ENCODE measurements at regions not wholly inside any gene's neighbourhood (a gene's known extent, or its start where the extent isn't known, plus 50 kb on each side); places are given as distances from the start of the nearest gene placed in this dataset.

DNA sequence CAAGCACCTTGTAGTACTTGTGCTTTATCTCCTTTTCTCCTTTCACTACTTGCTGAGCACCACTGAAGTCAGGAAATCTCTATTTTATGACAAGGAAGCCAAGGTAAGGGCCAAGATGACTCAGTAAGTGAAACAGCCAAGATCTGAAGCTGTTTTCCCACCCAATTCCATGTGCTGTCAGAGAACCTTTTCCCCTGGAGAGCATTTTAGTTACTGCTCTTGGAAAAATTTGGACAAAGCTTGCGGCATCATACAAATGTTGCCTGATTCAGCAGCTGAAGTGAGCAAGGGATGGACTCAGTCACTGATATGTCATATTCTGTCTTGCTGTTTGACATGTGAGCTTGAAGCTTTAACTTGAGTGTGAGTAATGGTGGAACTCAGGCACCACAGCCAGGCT lies 391.4 kb downstream of the RAB28 start:
- Histone ChIP-seq H3K4me1 (ENCODE audit: control insufficient read depth in 1 of 2, low read depth in 2 of 2) (peaks cover 20 to 38% of the 10 kb centered on the region in 2 donors), H3K27me3 (replicated peaks; ENCODE audit: insufficient read depth) (no peaks in the 10 kb centered on the region), H3K36me3 (no peaks in the 10 kb centered on the region), H3K9me3 (no peaks in the 10 kb centered on the region), H3K4me3 (no peak overlapping the region), H3K27ac (peak overlapping the region; percentile 52 to 60)
- ATAC-seq (ENCODE audit: insufficient number of reproducible peaks, low FRiP score, low read depth) (peak; percentile 82), DNase-seq (ENCODE audit: low spot score) (no peak)
- TF ChIP-seq, protein P1, sequence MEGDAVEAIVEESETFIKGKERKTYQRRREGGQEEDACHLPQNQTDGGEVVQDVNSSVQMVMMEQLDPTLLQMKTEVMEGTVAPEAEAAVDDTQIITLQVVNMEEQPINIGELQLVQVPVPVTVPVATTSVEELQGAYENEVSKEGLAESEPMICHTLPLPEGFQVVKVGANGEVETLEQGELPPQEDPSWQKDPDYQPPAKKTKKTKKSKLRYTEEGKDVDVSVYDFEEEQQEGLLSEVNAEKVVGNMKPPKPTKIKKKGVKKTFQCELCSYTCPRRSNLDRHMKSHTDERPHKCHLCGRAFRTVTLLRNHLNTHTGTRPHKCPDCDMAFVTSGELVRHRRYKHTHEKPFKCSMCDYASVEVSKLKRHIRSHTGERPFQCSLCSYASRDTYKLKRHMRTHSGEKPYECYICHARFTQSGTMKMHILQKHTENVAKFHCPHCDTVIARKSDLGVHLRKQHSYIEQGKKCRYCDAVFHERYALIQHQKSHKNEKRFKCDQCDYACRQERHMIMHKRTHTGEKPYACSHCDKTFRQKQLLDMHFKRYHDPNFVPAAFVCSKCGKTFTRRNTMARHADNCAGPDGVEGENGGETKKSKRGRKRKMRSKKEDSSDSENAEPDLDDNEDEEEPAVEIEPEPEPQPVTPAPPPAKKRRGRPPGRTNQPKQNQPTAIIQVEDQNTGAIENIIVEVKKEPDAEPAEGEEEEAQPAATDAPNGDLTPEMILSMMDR (IDR thresholded peaks at IDR 0.05), result peak; percentile 8

DNA sequence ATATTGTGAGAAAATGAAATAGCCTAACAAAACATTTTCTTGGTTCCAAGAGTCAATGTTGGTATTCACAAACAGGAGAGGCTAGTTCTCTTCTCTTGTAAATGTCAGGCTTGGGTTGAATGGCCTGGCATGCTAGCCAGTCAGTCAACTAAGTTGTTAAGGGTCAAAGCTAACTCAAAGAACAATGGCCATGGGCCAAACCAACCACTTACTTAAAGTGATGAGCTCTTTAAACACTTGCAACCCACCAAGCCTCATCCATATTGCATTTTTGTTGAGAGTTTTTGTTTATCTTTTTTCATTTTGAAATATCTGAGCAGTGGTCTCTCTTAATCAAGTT lies 394.5 kb downstream of the RAB28 start:
- TF ChIP-seq, protein P1 (IDR thresholded peaks at IDR 0.05), result no peak

DNA sequence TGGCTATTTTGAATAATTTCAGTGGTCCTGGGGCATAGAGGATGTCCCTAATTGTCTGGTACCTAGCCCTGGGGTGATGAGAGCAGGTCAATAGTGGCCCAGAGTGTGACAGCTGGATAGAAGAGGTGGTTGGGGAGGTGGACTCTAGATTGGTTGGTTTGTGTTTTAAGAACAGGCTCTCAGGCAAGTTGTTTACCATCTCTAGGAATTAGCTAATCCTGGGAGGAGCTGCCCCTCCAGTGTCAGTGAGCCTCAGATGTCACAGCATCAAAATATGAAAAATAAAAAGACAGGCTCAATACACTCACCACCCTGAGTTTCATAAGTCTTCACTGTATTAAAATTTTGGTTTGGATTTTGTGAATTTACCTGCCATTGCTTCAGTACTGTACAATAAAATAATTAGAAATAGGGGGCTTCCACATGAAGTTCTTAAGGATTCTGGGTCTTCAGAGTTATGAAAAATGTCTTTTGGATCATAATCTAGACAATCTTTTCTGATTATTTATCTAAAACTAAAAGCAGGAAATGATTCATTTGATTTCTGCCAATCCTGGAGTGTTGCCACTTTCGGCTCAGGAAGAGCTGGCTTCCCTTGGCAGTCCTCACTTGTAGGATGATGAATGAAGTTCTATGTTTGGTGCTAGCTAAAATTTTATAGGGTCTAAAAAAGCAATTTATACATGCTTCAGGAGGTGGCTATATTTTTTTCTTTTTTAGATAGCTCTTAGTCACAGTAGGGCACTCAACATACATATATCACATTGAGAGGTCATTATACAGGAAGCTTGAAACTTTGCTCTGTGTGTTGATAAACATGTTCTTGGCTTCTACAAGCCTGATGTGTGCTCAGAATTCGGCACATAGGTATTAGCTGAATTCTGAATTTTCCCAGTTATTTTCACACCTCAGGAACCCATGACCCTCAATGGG lies 395.1 kb downstream of the RAB28 start:
- H3K36me3 ChIP-seq, result no peaks in the 10 kb centered on the region
- ATAC-seq (ENCODE audit: insufficient number of reproducible peaks, low FRiP score, low read depth), result peak; percentile 40
- no peaks in the 10 kb centered on the region for H3K27me3 ChIP-seq (replicated peaks; ENCODE audit: insufficient read depth)
- peak overlapping the region; percentile 64 to 71 for H3K27ac ChIP-seq
- peaks cover 20 to 46% of the 10 kb centered on the region in 2 donors for H3K4me1 ChIP-seq (ENCODE audit: control insufficient read depth in 1 of 2, low read depth in 2 of 2)
- no peak overlapping the region for H3K4me3 ChIP-seq
- TF ChIP-seq, protein P1 (IDR thresholded peaks at IDR 0.05), result no peak
- DNase-seq (ENCODE audit: low spot score), result no peak
- H3K9me3 ChIP-seq, result no peaks in the 10 kb centered on the region

More for the DNA sequence above, 394.5 kb downstream of the RAB28 start:
- DNase-seq (ENCODE audit: low spot score) (no peak), ATAC-seq (ENCODE audit: insufficient number of reproducible peaks, low FRiP score, low read depth) (no peak)
- Histone ChIP-seq H3K27ac (peak overlapping the region; percentile 39 to 71), H3K9me3 (no peaks in the 10 kb centered on the region), H3K4me3 (no peak overlapping the region), H3K36me3 (no peaks in the 10 kb centered on the region), H3K27me3 (replicated peaks; ENCODE audit: insufficient read depth) (no peaks in the 10 kb centered on the region), H3K4me1 (ENCODE audit: control insufficient read depth in 1 of 2, low read depth in 2 of 2) (peaks cover 20 to 46% of the 10 kb centered on the region in 2 donors)

DNA sequence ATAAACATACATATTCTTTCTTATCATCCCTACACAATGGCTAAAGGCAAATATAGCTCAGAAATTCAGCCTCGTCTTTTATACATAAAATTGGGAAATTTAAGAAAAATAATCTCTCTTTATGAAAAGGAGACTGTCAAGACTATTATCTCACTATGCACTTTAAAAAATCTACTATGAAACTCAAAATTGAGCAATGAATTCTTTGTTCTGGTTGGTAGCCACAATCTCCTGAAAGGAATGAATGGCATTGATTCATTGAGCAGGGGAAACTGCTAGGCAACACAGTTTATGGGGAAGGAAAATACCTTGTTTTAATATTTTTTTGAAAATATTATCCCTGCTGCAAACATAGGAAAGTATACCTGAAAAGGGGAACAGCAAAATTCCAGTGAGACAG lies 397.1 kb downstream of the RAB28 start:
- H3K4me3 ChIP-seq, result no peak overlapping the region
- TF ChIP-seq, protein P1 (IDR thresholded peaks at IDR 0.05), result no peak
- ATAC-seq (ENCODE audit: insufficient number of reproducible peaks, low FRiP score, low read depth), result no peak

DNA sequence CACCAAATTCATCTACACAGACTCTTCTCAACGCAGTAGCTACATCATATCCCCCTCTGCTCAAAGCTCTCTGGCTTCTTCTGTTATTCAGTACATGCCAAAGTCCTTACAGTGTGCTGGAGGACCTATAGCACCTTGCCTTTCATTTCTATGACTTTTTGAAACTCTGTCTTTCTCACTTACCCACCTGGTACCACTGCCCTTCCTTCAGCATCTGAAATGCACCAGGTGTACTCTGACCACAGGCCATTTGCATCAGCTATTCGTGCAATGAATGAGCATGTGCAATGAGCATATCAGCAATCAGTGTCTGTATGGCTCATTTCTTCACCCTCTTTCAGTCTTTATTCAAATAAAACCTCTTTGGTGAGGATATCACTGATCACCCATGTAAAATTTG lies 399.9 kb downstream of the RAB28 start:
- Histone ChIP-seq H3K27me3 (replicated peaks; ENCODE audit: insufficient read depth) (no peaks in the 10 kb centered on the region), H3K27ac (no peak overlapping the region), H3K9me3 (no peaks in the 10 kb centered on the region), H3K4me1 (ENCODE audit: control insufficient read depth in 1 of 2, low read depth in 2 of 2) (peaks cover 0 to 34% of the 10 kb centered on the region in 2 donors), H3K4me3 (no peak overlapping the region), H3K36me3 (no peaks in the 10 kb centered on the region)
- no peak for ATAC-seq (ENCODE audit: insufficient number of reproducible peaks, low FRiP score, low read depth)
- TF ChIP-seq, protein P1 (IDR thresholded peaks at IDR 0.05), result no peak
- DNase-seq (ENCODE audit: low spot score), result no peak

More for the DNA sequence above, 397.1 kb downstream of the RAB28 start:
- Histone ChIP-seq H3K27me3 (replicated peaks; ENCODE audit: insufficient read depth) (no peaks in the 10 kb centered on the region), H3K4me1 (ENCODE audit: control insufficient read depth in 1 of 2, low read depth in 2 of 2) (peaks cover 13 to 46% of the 10 kb centered on the region in 2 donors), H3K27ac (no peak overlapping the region), H3K9me3 (no peaks in the 10 kb centered on the region), H3K36me3 (no peaks in the 10 kb centered on the region)
- no peak for DNase-seq (ENCODE audit: low spot score)
